ENCODE measurements at regions not wholly inside any gene's neighbourhood (a gene's known extent, or its start where the extent isn't known, plus 50 kb on each side); places are given as distances from the start of the nearest gene placed in this dataset.

DNA sequence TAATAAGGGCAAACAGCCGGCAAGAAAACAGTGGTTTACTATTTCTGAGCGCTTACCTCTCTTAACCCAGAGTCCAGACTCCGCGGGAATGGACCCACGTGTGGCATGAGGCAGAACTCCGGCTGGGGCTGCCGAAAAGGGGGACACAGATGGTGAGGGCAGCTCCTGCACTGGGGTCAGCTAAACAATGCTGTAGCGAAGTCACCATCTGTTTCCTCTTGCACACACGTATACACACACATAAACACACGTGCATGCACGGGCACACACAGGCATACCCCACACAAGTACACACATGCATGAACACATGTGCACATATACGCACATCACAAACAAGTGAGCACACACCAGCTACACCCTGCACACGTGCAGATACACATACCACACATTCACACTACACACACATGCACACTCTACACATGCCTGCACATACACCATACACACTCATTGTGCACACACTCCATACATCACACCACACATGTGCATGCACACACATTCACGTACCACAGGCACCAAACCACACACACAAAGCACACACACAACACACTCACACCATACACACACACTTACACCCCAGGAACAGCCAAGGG, 105.9 kb upstream of the ID2 start:
- TF ChIP-seq, protein P1, sequence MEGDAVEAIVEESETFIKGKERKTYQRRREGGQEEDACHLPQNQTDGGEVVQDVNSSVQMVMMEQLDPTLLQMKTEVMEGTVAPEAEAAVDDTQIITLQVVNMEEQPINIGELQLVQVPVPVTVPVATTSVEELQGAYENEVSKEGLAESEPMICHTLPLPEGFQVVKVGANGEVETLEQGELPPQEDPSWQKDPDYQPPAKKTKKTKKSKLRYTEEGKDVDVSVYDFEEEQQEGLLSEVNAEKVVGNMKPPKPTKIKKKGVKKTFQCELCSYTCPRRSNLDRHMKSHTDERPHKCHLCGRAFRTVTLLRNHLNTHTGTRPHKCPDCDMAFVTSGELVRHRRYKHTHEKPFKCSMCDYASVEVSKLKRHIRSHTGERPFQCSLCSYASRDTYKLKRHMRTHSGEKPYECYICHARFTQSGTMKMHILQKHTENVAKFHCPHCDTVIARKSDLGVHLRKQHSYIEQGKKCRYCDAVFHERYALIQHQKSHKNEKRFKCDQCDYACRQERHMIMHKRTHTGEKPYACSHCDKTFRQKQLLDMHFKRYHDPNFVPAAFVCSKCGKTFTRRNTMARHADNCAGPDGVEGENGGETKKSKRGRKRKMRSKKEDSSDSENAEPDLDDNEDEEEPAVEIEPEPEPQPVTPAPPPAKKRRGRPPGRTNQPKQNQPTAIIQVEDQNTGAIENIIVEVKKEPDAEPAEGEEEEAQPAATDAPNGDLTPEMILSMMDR (IDR thresholded peaks at IDR 0.05): no peak
- no peak for TF ChIP-seq POLR2A (IDR thresholded peaks at IDR 0.05)
